ENCODE measurements at regions not wholly inside any gene's neighbourhood (a gene's known extent, or its start where the extent isn't known, plus 50 kb on each side); places are given as distances from the start of the nearest gene placed in this dataset.

GRCh38 chr11:130715085-130715876 is 201.0 kb downstream of the SNX19 start:
- no peaks in the 10 kb centered on the region for H3K4me1 ChIP-seq
- no peaks in the 10 kb centered on the region for H3K27me3 ChIP-seq
- TF ChIP-seq POLR2A (IDR thresholded peaks at IDR 0.05) (no peak), POLR2AphosphoS5 (IDR thresholded peaks at IDR 0.05) (peak in 1 of 3 donors; percentile 51)
- H3K9me3 ChIP-seq: no peaks in the 10 kb centered on the region
- intact Hi-C loops (cut with DNase I; ENCODE audit: low total_unique reads): no loop called here
- no peak overlapping the region for H3K4me3 ChIP-seq
- H3K36me3 ChIP-seq: no peaks in the 10 kb centered on the region
- no peak overlapping the region for H3K27ac ChIP-seq
- no peak for DNase-seq (ENCODE audit: low spot score in 2 of 2)

GRCh38 chr11:130715877-130716220 is 200.4 kb downstream of the SNX19 start:
- no peaks in the 10 kb centered on the region for H3K4me1 ChIP-seq
- TF ChIP-seq CTCF (IDR thresholded peaks at IDR 0.05) (no peak), POLR2AphosphoS5 (IDR thresholded peaks at IDR 0.05) (no peak), POLR2A (IDR thresholded peaks at IDR 0.05) (no peak)
- H3K27ac ChIP-seq: no peak overlapping the region
- H3K36me3 ChIP-seq: no peaks in the 10 kb centered on the region
- no peak overlapping the region for H3K4me3 ChIP-seq
- H3K27me3 ChIP-seq: no peaks in the 10 kb centered on the region
- intact Hi-C loops (cut with DNase I; ENCODE audit: low total_unique reads): no loop called here
- DNase-seq (ENCODE audit: low spot score in 2 of 2): no peak
- no peaks in the 10 kb centered on the region for H3K9me3 ChIP-seq

- intact Hi-C loops (cut with DNase I; ENCODE audit: low total_unique reads): no loop called here
- no peaks in the 10 kb centered on the region for H3K27me3 ChIP-seq
- H3K27ac ChIP-seq: no peak overlapping the region
- TF ChIP-seq POLR2A (IDR thresholded peaks at IDR 0.05) (no peak), CTCF (IDR thresholded peaks at IDR 0.05) (no peak), POLR2AphosphoS5 (IDR thresholded peaks at IDR 0.05) (no peak)
- no peaks in the 10 kb centered on the region for H3K4me1 ChIP-seq
- no peak overlapping the region for H3K4me3 ChIP-seq
- no peak for DNase-seq (ENCODE audit: low spot score in 2 of 2)
- H3K36me3 ChIP-seq: no peaks in the 10 kb centered on the region
- no peaks in the 10 kb centered on the region for H3K9me3 ChIP-seq
Observed at GRCh38 chr11:130718120-130718519, 198.2 kb downstream of the SNX19 start.

GRCh38 chr11:130719220-130719915 is 196.9 kb downstream of the SNX19 start:
- H3K9me3 ChIP-seq: no peaks in the 10 kb centered on the region
- H3K36me3 ChIP-seq: no peaks in the 10 kb centered on the region
- DNase-seq (ENCODE audit: low spot score in 2 of 2): no peak
- TF ChIP-seq CTCF (IDR thresholded peaks at IDR 0.05) (no peak), POLR2A (IDR thresholded peaks at IDR 0.05) (no peak), POLR2AphosphoS5 (IDR thresholded peaks at IDR 0.05) (no peak)
- intact Hi-C loops (cut with DNase I; ENCODE audit: low total_unique reads): no loop called here
- H3K4me1 ChIP-seq: no peaks in the 10 kb centered on the region
- no peaks in the 10 kb centered on the region for H3K27me3 ChIP-seq
- H3K27ac ChIP-seq: no peak overlapping the region
- H3K4me3 ChIP-seq: no peak overlapping the region

GRCh38 chr11:130720232-130721022 is 195.9 kb downstream of the SNX19 start:
- H3K9me3 ChIP-seq: no peaks in the 10 kb centered on the region
- intact Hi-C loops (cut with DNase I; ENCODE audit: low total_unique reads): no loop called here
- DNase-seq (ENCODE audit: low spot score in 2 of 2): no peak

More at GRCh38 chr11:130720232-130721022, 195.9 kb downstream of the SNX19 start:
- Histone ChIP-seq H3K4me3 (no peak overlapping the region), H3K27ac (no peak overlapping the region), H3K27me3 (no peaks in the 10 kb centered on the region), H3K4me1 (peaks cover 0 to 1% of the 10 kb centered on the region in 2 donors), H3K36me3 (no peaks in the 10 kb centered on the region)
- no peak for TF ChIP-seq POLR2AphosphoS5 (IDR thresholded peaks at IDR 0.05)
- TF ChIP-seq POLR2A (IDR thresholded peaks at IDR 0.05): no peak
- TF ChIP-seq CTCF (IDR thresholded peaks at IDR 0.05): no peak
